GM23338 (cell line): ENCODE measurements at regions not wholly inside any gene's neighbourhood (a gene's known extent, or its start where the extent isn't known, plus 50 kb on each side); places are given as distances from the start of the nearest gene placed in this dataset.

Experiments used
- CREB1 ChIP-seq: fragments of 250-450 bp; sonication (Bioruptor Pico); IDR thresholded peaks from 2 replicates; pipeline ENCODE4 v1.5.0; 2020; ENCODE audit warnings: low read depth, mild to moderate bottlenecking, moderate library complexity
- CTCF ChIP-seq, 2 experiments: fragments of 200-600 bp in 1 of 2; sonication (generic) in 1 of 2; conservative IDR thresholded peaks; 2 replicates each; pipeline versions ENCODE4 v1.5.1 to v1.6.1; 2016 to 2017; ENCODE audit warnings: antibody characterized with exemption in 2 of 2, low read depth in 2 of 2, mild to moderate bottlenecking in 2 of 2, moderate library complexity in 1 of 2
- EZH2 ChIP-seq: fragments of 200-600 bp; sonication (generic); IDR thresholded peaks from one replicate; pipeline ENCODE4 v1.8.0; 2017; ENCODE audit warnings: antibody characterized with exemption, mild to moderate bottlenecking, low read depth; ENCODE audit not compliant: unreplicated experiment
- EZH2phosphoT487 ChIP-seq: fragments of 200-600 bp; sonication (generic); IDR thresholded peaks from one replicate; pipeline ENCODE4 v1.8.1; 2018; ENCODE audit warnings: antibody characterized with exemption; ENCODE audit not compliant: unreplicated experiment
- JUNB ChIP-seq: IDR thresholded peaks from one replicate; pipeline ENCODE4 v1.6.1; 2016; ENCODE audit warnings: antibody characterized with exemption; ENCODE audit not compliant: unreplicated experiment
- POLR2AphosphoS5 ChIP-seq: IDR thresholded peaks from 2 replicates; pipeline ENCODE4 v1.6.1; 2016; ENCODE audit warnings: antibody characterized with exemption, low read depth
- REST ChIP-seq: IDR thresholded peaks from one replicate; pipeline ENCODE4 v1.6.1; 2018; ENCODE audit warnings: antibody characterized with exemption; ENCODE audit not compliant: unreplicated experiment
- STAT1 ChIP-seq: IDR thresholded peaks from one replicate; pipeline ENCODE4 v1.6.1; 2016; ENCODE audit warnings: antibody characterized with exemption; ENCODE audit not compliant: unreplicated experiment
- ZNF114 ChIP-seq: fragments of 250-450 bp; sonication (Bioruptor Pico); IDR thresholded peaks from 2 replicates; pipeline ENCODE4 v1.5.0; 2020; ENCODE audit warnings: mild to moderate bottlenecking, moderate library complexity
- ZNF331 ChIP-seq: fragments of 250-450 bp; sonication (Bioruptor Pico); IDR thresholded peaks from 2 replicates; pipeline ENCODE4 v1.5.0; 2020; ENCODE audit warnings: low read depth, mild to moderate bottlenecking, moderate library complexity
- TF ChIP-seq, protein P1 (sequence below): IDR thresholded peaks from 2 replicates; pipeline ENCODE4 v1.6.1; 2016; ENCODE audit warnings: antibody characterized with exemption

DNA sequence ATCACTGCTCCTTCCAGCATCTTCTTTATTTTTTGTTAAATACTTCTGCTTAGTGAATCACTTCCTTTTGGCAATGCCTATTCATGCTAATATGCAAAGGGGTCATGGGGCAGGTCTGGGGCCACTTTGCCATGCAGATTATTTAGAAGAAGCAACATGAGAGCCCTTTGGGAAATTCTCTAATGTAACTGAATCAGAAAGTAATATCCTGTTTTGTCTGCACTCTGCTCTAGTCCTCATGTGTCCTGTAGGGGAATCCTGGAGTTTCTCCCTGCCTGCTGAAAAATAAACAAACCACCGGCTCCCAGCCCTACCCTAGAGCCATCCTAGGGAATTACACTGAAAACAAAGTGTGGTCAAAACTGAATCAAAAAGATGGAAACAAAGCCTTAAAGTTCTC lies 176.5 kb upstream of the POU2AF2 start:
- peak; percentile 36 to 63 for TF ChIP-seq CTCF (conservative IDR thresholded peaks at IDR 0.05; ENCODE audit: low read depth in 2 of 2)
- no peak for TF ChIP-seq POLR2AphosphoS5
- TF ChIP-seq CREB1, result no peak
- no peak for TF ChIP-seq JUNB
- TF ChIP-seq, protein P1, sequence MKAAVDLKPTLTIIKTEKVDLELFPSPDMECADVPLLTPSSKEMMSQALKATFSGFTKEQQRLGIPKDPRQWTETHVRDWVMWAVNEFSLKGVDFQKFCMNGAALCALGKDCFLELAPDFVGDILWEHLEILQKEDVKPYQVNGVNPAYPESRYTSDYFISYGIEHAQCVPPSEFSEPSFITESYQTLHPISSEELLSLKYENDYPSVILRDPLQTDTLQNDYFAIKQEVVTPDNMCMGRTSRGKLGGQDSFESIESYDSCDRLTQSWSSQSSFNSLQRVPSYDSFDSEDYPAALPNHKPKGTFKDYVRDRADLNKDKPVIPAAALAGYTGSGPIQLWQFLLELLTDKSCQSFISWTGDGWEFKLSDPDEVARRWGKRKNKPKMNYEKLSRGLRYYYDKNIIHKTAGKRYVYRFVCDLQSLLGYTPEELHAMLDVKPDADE, result no peak
- TF ChIP-seq EZH2phosphoT487, result no peak
- TF ChIP-seq REST, result no peak
- no peak for TF ChIP-seq STAT1
- no peak for TF ChIP-seq ZNF114 (CRISPR knock-in tag)
- TF ChIP-seq EZH2, result no peak
- no peak for TF ChIP-seq ZNF331 (CRISPR knock-in tag)
